Myocyte (in vitro differentiated cells): ENCODE measurements at regions not wholly inside any gene's neighbourhood (a gene's known extent, or its start where the extent isn't known, plus 50 kb on each side); places are given as distances from the start of the nearest gene placed in this dataset.
A peak's percentile ranks its signal among the peaks of the same experiment; 100 is the strongest.
"Not testable (repeated sequence)": the region's sequence is repeated elsewhere in the genome, so short reads cannot be mapped to it uniquely, and the experiment has no call there.

Experiments used
- DNase-seq: peaks from one replicate; pipeline ENCODE4 v3.0.0-alpha.2; 2012; ENCODE audit warnings: low read depth

GRCh38 chr16:87121816-87122215 lies 195.4 kb downstream of the C16orf95 start:
- no peak for DNase-seq

- no peak for DNase-seq
Measured at GRCh38 chr16:87123356-87124001, 193.7 kb downstream of the C16orf95 start.

- not testable (repeated sequence) for DNase-seq
Measured at GRCh38 chr16:87124405-87124804, 192.8 kb downstream of the C16orf95 start.

- no peak for DNase-seq
Measured at GRCh38 chr16:87125206-87126155, 191.7 kb downstream of the C16orf95 start.

- no peak for DNase-seq
Measured at GRCh38 chr16:87126403-87127025, 190.7 kb downstream of the C16orf95 start.

- peak; percentile 9 for DNase-seq
Measured at GRCh38 chr16:87127061-87127765, 190.0 kb downstream of the C16orf95 start.

GRCh38 chr16:87127766-87128147 lies 189.4 kb downstream of the C16orf95 start:
- no peak for DNase-seq

- no peak for DNase-seq
Measured at GRCh38 chr16:87129771-87130170, 187.4 kb downstream of the C16orf95 start.

- no peak for DNase-seq
Measured at GRCh38 chr16:87131061-87131995, 185.9 kb downstream of the C16orf95 start.

GRCh38 chr16:87131996-87132345 lies 185.2 kb downstream of the C16orf95 start:
- DNase-seq, result no peak

- DNase-seq, result peak; percentile 24
Measured at GRCh38 chr16:87132361-87133014, 184.7 kb downstream of the C16orf95 start.

- DNase-seq, result no peak
Measured at GRCh38 chr16:87133112-87133850, 183.9 kb downstream of the C16orf95 start.

- no peak for DNase-seq
Measured at GRCh38 chr16:87133966-87134627, 183.1 kb downstream of the C16orf95 start.

- no peak for DNase-seq
Measured at GRCh38 chr16:87134628-87134995, 182.6 kb downstream of the C16orf95 start.

GRCh38 chr16:87135246-87136030 lies 181.8 kb downstream of the C16orf95 start:
- DNase-seq, result no peak

GRCh38 chr16:87138316-87138715 lies 178.9 kb downstream of the C16orf95 start:
- no peak for DNase-seq

- no peak for DNase-seq
Measured at GRCh38 chr16:87138738-87139267, 178.4 kb downstream of the C16orf95 start.
